ENCODE measurements at regions not wholly inside any gene's neighbourhood (a gene's known extent, or its start where the extent isn't known, plus 50 kb on each side); places are given as distances from the start of the nearest gene placed in this dataset.

DNA sequence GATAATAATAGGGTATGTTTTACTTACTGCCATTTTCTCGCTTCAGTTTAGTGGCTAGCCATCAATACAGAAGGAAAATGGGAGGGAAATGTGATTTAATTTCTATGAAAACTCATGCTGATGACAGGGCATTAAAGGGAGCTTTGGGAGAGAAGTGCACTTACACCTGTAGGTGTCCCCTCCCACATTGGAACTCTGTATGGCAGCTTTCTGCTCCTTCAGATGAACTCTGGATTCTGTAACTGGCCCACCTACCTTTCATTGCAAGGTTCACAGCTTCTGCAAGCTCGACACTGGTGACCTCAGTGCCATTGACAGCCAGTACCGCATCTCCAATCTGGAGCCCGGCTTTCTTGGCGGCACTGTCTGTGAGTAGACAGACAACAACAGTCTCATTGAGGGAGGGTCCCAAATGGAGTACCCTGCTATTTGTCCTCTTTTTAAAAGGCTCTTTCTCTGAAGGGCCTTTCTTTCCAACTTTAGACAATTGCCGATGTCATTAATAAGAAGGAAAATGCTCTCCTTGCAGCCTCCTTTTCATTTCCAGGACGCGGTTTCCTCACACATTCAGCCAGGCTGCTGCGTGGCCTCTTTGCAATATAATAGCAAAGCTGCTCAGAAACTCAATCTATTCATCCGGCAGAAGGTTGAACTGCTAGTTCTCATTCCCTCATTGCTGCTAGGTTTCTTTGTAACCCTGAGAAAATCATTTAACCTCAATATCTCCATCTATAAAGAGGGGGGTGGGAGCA is 63.6 kb downstream of the NUDT12 start:
- DNase-seq (ENCODE audit: low read depth): no peak
- TF ChIP-seq, protein P1, sequence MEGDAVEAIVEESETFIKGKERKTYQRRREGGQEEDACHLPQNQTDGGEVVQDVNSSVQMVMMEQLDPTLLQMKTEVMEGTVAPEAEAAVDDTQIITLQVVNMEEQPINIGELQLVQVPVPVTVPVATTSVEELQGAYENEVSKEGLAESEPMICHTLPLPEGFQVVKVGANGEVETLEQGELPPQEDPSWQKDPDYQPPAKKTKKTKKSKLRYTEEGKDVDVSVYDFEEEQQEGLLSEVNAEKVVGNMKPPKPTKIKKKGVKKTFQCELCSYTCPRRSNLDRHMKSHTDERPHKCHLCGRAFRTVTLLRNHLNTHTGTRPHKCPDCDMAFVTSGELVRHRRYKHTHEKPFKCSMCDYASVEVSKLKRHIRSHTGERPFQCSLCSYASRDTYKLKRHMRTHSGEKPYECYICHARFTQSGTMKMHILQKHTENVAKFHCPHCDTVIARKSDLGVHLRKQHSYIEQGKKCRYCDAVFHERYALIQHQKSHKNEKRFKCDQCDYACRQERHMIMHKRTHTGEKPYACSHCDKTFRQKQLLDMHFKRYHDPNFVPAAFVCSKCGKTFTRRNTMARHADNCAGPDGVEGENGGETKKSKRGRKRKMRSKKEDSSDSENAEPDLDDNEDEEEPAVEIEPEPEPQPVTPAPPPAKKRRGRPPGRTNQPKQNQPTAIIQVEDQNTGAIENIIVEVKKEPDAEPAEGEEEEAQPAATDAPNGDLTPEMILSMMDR (conservative IDR thresholded peaks at IDR 0.05; ENCODE audit: low read depth, low read length): no peak
- H3K4me3 ChIP-seq (ENCODE audit: low read length): no peak overlapping the region

DNA sequence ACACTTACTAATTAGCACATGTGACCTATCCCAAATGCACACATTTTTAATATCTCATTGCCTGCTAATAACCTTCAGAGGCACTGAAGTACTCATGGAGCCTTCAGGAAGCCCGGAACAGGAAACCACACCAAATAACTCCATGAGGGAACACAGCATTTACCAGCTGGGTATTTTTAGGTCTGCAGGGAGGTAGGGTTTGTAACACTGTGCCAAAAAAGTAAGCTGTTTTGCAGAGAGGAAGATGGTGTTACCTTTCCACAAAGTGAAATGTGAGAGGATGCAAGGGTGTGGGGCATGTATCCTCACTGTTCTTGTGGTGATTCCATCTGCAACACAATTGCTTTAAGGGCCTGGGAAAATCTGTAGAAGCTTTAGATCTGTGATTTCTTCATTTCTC is 64.4 kb downstream of the NUDT12 start:
- no peak for DNase-seq (ENCODE audit: low read depth)
- TF ChIP-seq, protein P1 (conservative IDR thresholded peaks at IDR 0.05; ENCODE audit: low read depth, low read length): no peak
- no peak overlapping the region for H3K4me3 ChIP-seq (ENCODE audit: low read length)

DNA sequence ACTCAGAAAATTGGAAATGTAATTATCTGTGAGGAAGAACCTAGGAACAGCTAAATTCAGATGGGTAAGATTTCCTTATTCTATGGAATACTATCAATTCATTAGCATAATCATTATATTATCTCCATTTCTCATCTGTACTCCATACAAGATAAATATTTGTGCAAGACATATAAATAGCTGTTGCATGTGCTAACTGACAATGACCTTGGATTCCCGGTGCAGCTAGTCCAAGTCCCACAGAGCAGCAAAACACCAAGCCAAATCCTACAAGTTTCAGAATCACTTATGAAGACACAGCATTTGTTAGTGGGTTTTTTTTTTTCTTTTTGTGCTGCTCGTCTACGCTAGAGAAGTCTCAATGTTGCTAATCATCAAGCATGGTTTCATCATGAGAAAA is 64.8 kb downstream of the NUDT12 start:
- TF ChIP-seq, protein P1 (conservative IDR thresholded peaks at IDR 0.05; ENCODE audit: low read depth, low read length): no peak
- H3K4me3 ChIP-seq (ENCODE audit: low read length): no peak overlapping the region
- no peak for DNase-seq (ENCODE audit: low read depth)

DNA sequence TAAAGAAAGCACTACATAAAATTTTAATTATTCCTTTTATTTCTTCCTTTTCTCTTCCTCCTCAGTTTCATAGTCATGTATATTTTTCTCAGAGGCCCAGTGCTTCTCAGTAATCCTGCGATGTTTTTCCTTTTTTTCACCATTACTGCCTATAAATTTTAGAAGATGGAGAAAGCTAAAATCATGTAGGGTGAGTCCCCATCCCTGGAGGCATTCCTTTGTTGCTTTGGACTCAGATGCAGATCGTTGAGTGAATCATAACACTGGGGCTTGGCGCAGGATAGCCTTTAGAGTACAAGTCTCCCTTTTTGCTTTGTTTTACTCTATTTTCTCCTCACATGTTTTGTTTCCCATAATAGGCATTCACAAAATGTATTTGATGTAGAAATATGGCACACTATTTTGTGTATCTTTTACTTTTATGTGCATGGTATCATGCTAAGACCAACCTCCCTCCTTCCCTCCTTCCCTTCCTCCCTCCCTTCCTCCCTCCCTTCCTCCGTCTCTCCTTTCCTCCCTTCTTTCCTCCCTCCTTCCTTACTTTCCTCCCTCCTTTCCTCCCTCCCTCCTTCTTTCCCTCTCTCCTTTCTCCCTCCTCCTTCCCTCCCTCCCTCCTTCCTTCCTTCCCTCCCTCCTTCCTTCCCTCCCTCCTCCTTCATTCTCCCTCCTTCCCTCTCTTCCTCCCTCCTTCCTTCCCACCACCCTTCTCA is 72.4 kb downstream of the NUDT12 start:
- TF ChIP-seq, protein P1 (conservative IDR thresholded peaks at IDR 0.05; ENCODE audit: low read depth, low read length): no peak
- DNase-seq (ENCODE audit: low read depth): no peak
- no peak overlapping the region for H3K4me3 ChIP-seq (ENCODE audit: low read length)

DNA sequence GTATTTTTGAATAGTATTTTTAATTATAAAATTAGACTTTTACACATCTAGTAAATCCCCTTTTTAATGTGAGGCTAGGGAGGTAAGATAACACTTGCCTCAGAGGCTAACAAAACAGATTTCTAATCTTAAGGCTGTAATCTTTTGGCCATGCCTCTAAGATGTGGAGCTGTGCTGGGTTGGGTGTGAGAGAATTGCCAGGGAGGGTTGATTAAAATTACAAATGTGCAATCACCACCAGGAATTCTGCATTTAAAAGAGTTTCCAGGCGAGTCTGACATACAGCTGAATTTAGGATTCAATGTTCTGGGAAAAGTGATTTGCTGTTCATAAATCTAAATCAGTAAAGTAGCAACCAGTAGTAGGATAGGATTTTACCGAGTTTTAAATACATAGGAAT is 73.3 kb downstream of the NUDT12 start:
- H3K4me3 ChIP-seq (ENCODE audit: low read length): no peak overlapping the region
- no peak for DNase-seq (ENCODE audit: low read depth)
- TF ChIP-seq, protein P1 (conservative IDR thresholded peaks at IDR 0.05; ENCODE audit: low read depth, low read length): no peak

DNA sequence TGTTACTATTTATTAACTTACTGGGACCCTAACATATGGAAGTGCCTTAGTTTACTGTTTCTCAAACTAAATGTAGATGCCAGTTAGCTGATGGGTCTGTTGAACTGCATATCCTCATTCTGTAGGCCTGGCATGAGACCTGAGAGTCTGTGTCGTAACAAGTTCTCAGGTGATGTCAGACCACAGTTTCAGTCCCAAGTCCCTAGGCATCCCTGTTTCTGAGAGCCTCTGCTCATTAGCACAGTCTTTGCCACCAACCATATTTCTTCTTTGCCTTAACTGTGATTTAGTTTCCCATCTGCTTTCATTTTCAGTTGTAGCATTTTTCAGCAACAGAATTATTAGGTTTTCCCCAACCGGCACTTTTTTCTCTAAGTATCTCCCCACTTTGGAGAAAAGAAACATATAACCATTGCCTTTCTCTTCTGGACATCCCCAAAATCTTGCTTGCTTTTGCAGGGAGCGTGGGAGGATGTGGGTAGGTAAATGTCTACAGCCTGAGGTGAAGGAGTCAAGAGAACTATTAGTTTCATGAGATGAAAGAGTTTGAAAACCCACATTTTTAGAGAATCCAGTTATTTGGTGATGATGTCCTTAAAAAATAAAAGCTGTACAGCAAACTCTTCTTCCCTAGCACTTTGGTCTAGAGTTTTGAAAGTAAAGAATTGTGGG is 74.6 kb downstream of the NUDT12 start:
- TF ChIP-seq, protein P1 (conservative IDR thresholded peaks at IDR 0.05; ENCODE audit: low read depth, low read length): no peak
- no peak overlapping the region for H3K4me3 ChIP-seq (ENCODE audit: low read length)
- DNase-seq (ENCODE audit: low read depth): no peak

All from retinal pigment epithelial cell (primary cell).